Activated CD4-positive, alpha-beta T cell treated with anti-CD3 and anti-CD28 coated beads, Interleukin-2, amount 10 ng/mL, durations not matched to agents 24 days and 14 days (primary cell): ENCODE measurements at regions not wholly inside any gene's neighbourhood (a gene's known extent, or its start where the extent isn't known, plus 50 kb on each side); places are given as distances from the start of the nearest gene placed in this dataset.
A peak's percentile ranks its signal among the peaks of the same experiment; 100 is the strongest.
"Not testable (repeated sequence)": the region's sequence is repeated elsewhere in the genome, so short reads cannot be mapped to it uniquely, and the experiment has no call there.

ENCODE experiments used
- DNase-seq: peaks from one replicate; pipeline ENCODE4 v3.0.0; 2022
- H3K27ac Mint-ChIP-seq: one replicate; pipeline ENCODE4 v1.8.0; 2022; ENCODE audit warnings: mild to moderate bottlenecking, mixed read lengths
- H3K27me3 Mint-ChIP-seq: one replicate; pipeline ENCODE4 v1.8.0; 2022; ENCODE audit warnings: mixed read lengths
- H3K36me3 Mint-ChIP-seq: one replicate; pipeline ENCODE4 v1.8.0; 2022; ENCODE audit warnings: low read depth, mild to moderate bottlenecking, mixed read lengths
- H3K4me1 Mint-ChIP-seq: one replicate; pipeline ENCODE4 v1.8.0; 2021; ENCODE audit warnings: mixed read lengths
- H3K4me3 Mint-ChIP-seq: one replicate; pipeline ENCODE4 v1.8.0; 2022; ENCODE audit warnings: mild to moderate bottlenecking, moderate library complexity, mixed read lengths
- H3K9me3 Mint-ChIP-seq: one replicate; pipeline ENCODE4 v1.8.0; 2021; ENCODE audit warnings: mixed read lengths
- intact Hi-C: fragments of 100-400 bp; cut with micrococcal nuclease; formaldehyde crosslinking; loops from one replicate; pipeline ENCODE4 v1.15.1; 2023

DNA sequence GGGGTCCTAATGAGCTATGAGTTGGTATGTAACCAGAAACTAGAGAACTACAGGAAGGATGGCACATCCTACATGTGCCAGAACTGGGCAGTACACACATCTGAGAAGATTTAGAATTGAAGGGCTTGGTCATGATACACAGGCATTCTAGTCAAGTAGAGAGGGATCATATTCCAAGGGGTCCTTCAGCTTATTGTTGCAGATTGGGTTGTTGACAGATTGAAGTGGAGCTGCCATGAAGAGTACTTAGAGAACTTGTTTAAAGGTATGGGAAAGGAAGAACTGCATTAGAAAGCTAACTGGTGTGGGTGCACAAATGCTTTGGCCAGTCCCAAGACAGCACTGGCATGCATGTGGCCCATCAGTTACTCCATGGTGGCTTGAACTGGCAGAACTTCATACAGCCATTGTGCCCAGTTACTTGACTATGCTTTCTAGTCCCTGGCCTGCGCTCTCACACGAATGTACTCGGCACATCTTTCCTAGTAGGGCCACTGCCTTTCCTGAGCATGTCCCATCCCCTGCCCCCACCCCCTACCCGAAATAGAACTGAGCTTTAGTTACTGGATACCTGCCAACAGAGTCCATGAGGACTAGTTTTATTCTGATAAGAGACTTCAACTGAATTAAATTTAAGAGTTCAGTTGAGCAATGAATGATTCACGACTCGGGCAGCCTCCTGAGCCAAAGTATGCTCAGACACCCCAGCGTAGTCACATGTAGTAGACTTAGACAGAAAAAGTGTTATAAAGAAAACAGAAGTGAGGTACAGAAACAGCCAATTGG lies 64.0 kb downstream of the CCNG2 start:
- no peak overlapping the region for H3K27ac Mint-ChIP-seq
- H3K36me3 Mint-ChIP-seq = no peaks in the 10 kb centered on the region
- peaks cover 15% of the 10 kb centered on the region for H3K27me3 Mint-ChIP-seq
- intact Hi-C loops = no loop called here
- H3K9me3 Mint-ChIP-seq = no peaks in the 10 kb centered on the region
- H3K4me1 Mint-ChIP-seq = no peaks in the 10 kb centered on the region
- DNase-seq = no peak
- no peak overlapping the region for H3K4me3 Mint-ChIP-seq

GRCh38 chr4:77225022-77225421 lies 68.0 kb downstream of the CCNG2 start:
- Mint-ChIP-seq H3K4me3 (no peak overlapping the region), H3K36me3 (no peaks in the 10 kb centered on the region), H3K27ac (no peak overlapping the region), H3K4me1 (no peaks in the 10 kb centered on the region), H3K9me3 (peaks cover 7% of the 10 kb centered on the region), H3K27me3 (peaks cover 14% of the 10 kb centered on the region)
- intact Hi-C loops = no loop called here
- DNase-seq = no peak

- Mint-ChIP-seq H3K4me3 (no peak overlapping the region), H3K4me1 (no peaks in the 10 kb centered on the region), H3K27ac (no peak overlapping the region), H3K27me3 (peaks cover 11% of the 10 kb centered on the region), H3K9me3 (peaks cover 7% of the 10 kb centered on the region), H3K36me3 (no peaks in the 10 kb centered on the region)
- intact Hi-C loops = no loop called here
- no peak for DNase-seq
Observed at GRCh38 chr4:77226939-77227705, 70.1 kb downstream of the CCNG2 start.

GRCh38 chr4:77229433-77229832 lies 72.4 kb downstream of the CCNG2 start:
- Mint-ChIP-seq H3K27me3 (peaks cover 3% of the 10 kb centered on the region), H3K9me3 (peaks cover 7% of the 10 kb centered on the region), H3K4me3 (no peak overlapping the region), H3K4me1 (no peaks in the 10 kb centered on the region), H3K36me3 (no peaks in the 10 kb centered on the region), H3K27ac (no peak overlapping the region)
- DNase-seq = no peak
- intact Hi-C loops = no loop called here

DNA sequence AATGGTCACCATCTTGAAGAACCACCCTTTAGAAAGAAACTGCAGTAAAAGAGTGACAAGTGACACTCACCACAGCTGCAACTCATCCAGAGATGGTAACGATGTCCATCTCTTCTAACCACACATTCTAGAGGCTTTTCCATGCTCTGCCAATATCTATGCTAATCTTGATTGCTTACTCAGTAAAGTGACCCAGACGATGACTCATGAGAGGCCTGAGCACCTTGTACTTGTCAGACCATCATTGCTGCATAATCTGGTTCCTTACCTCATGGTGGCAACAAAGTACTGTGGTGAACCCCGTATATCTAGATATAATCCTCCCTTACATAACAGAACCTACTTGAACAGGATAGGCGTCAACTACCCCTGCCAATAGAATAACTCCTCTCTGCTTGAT lies 75.6 kb downstream of the CCNG2 start:
- peaks cover 5% of the 10 kb centered on the region for H3K27me3 Mint-ChIP-seq
- no peak overlapping the region for H3K4me3 Mint-ChIP-seq
- H3K27ac Mint-ChIP-seq = no peak overlapping the region
- intact Hi-C loops = no loop called here
- peaks cover 7% of the 10 kb centered on the region for H3K9me3 Mint-ChIP-seq
- no peaks in the 10 kb centered on the region for H3K36me3 Mint-ChIP-seq
- no peak for DNase-seq
- H3K4me1 Mint-ChIP-seq = peaks cover 3% of the 10 kb centered on the region

GRCh38 chr4:77235289-77235854 lies 78.4 kb downstream of the CCNG2 start:
- H3K9me3 Mint-ChIP-seq = no peaks in the 10 kb centered on the region
- DNase-seq = no peak
- intact Hi-C loops = no loop called here
- no peaks in the 10 kb centered on the region for H3K36me3 Mint-ChIP-seq
- peaks cover 12% of the 10 kb centered on the region for H3K27me3 Mint-ChIP-seq
- H3K27ac Mint-ChIP-seq = no peak overlapping the region
- H3K4me3 Mint-ChIP-seq = no peak overlapping the region
- peaks cover 3% of the 10 kb centered on the region for H3K4me1 Mint-ChIP-seq

DNA sequence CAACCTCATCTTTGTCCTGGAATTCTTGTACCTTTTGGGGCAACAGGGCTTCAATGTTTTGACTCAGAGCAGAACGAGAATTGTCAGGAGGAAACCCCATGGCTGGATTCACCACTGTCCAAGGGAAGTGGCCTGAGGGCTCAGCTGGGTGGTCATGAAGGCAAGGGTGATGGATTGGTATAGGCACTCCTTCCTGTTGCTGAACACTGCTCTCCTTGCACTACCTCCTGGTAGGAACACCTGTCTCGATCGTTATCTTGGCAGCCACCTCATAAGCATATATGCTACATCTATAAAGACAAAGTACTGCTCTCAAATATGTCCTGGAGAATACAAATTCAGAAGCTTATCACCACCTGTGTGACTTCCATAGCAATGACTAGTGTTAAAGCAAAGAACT lies 79.8 kb downstream of the CCNG2 start:
- no peaks in the 10 kb centered on the region for H3K9me3 Mint-ChIP-seq
- no peaks in the 10 kb centered on the region for H3K36me3 Mint-ChIP-seq
- DNase-seq = no peak
- no peak overlapping the region for H3K4me3 Mint-ChIP-seq
- H3K4me1 Mint-ChIP-seq = peaks cover 3% of the 10 kb centered on the region
- no peak overlapping the region for H3K27ac Mint-ChIP-seq
- peaks cover 15% of the 10 kb centered on the region for H3K27me3 Mint-ChIP-seq
- intact Hi-C loops = no loop called here

- Mint-ChIP-seq H3K27me3 (peaks cover 12% of the 10 kb centered on the region), H3K4me3 (no peak overlapping the region)
Observed at GRCh38 chr4:77240469-77241066, 83.6 kb downstream of the CCNG2 start.

DNA sequence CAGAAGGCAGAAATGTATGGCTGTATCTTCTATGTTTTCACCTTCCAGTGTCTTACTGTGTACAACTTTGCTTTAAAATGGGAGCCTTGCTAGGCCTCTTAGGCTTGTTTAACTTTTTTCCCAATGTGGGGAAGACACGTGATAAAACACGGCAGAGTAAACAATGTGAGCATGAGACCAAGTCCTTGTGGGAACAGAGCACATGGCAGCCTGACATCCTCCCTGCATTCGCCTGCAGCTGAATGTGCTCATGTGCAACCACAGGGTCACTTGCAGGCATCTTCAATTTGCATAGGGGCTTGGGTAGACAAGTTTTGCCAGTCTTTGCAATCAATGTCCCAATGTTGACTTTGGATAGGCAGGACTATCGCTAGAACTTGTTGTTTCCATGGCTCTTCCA lies 91.8 kb downstream of the CCNG2 start:
- H3K27me3 Mint-ChIP-seq = no peaks in the 10 kb centered on the region
- no peaks in the 10 kb centered on the region for H3K4me1 Mint-ChIP-seq
- DNase-seq = no peak
- no peaks in the 10 kb centered on the region for H3K9me3 Mint-ChIP-seq
- intact Hi-C loops = no loop called here
- H3K27ac Mint-ChIP-seq = no peak overlapping the region
- no peaks in the 10 kb centered on the region for H3K36me3 Mint-ChIP-seq
- no peak overlapping the region for H3K4me3 Mint-ChIP-seq

More at GRCh38 chr4:77240469-77241066, 83.6 kb downstream of the CCNG2 start:
- DNase-seq = peak; percentile 84
- Mint-ChIP-seq H3K4me1 (no peaks in the 10 kb centered on the region), H3K36me3 (no peaks in the 10 kb centered on the region), H3K27ac (no peak overlapping the region), H3K9me3 (no peaks in the 10 kb centered on the region)
- intact Hi-C loops = loop anchor here (1.0 to 2.0 kb wide), 2 partner anchors 70 to 118 kb away; no protein-coding TSS in a partner anchor

- no peaks in the 10 kb centered on the region for H3K36me3 Mint-ChIP-seq
- no peaks in the 10 kb centered on the region for H3K4me1 Mint-ChIP-seq
- H3K9me3 Mint-ChIP-seq = no peaks in the 10 kb centered on the region
- H3K27ac Mint-ChIP-seq = no peak overlapping the region
- DNase-seq = no peak
- H3K27me3 Mint-ChIP-seq = no peaks in the 10 kb centered on the region
- intact Hi-C loops = no loop called here
- H3K4me3 Mint-ChIP-seq = no peak overlapping the region
Observed at GRCh38 chr4:77251751-77252150, 94.7 kb downstream of the CCNG2 start.

DNA sequence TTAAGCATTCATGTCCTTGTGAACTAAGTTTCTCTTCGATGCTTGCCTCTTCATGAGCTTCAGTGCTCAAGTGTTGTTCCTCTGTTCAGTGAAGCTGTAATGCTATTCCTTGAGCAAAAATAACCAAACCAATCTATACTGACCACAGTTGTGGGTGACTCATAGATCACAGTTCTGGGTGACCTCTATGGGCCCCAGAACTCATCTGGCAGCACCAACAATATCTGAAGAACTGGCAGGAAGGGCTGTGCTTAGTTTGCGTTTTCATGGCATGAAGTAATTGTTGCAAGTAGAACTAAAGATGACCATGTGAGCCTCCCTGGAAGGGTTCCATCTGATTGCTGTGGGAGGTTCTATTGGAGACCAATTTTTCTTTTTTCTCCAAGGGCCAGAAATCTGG lies 106.2 kb downstream of the CCNG2 start:
- no peaks in the 10 kb centered on the region for H3K27me3 Mint-ChIP-seq

DNA sequence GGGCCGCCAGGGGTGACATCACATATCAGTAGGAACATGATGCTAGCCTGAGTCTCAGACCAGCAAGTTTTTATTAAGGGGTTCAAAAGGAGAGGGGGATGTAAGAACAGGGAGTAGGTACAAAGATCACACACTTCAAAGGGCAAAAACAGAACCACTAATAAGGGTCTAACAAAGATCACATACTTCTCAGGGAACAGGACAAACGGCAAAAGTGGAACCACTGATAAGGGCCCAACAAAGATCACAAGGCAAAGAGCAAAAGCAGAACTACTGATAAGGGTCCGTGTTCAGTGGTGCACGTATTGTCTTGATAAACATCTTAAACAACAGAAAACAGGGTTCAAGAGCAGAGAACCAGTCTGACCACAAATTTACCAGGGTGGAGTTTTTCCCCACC lies 107.0 kb downstream of the CCNG2 start:
- H3K4me3 Mint-ChIP-seq, DNase-seq, H3K4me1 Mint-ChIP-seq, H3K27me3 Mint-ChIP-seq, H3K9me3 Mint-ChIP-seq, H3K27ac Mint-ChIP-seq, intact Hi-C loops, H3K36me3 Mint-ChIP-seq: not testable (repeated sequence)

More for the DNA sequence above, 106.2 kb downstream of the CCNG2 start:
- H3K4me3 Mint-ChIP-seq = no peak overlapping the region
- DNase-seq = no peak
- H3K36me3 Mint-ChIP-seq = no peaks in the 10 kb centered on the region
- H3K27ac Mint-ChIP-seq = no peak overlapping the region
- intact Hi-C loops = no loop called here
- peaks cover 4% of the 10 kb centered on the region for H3K9me3 Mint-ChIP-seq
- H3K4me1 Mint-ChIP-seq = no peaks in the 10 kb centered on the region

DNA sequence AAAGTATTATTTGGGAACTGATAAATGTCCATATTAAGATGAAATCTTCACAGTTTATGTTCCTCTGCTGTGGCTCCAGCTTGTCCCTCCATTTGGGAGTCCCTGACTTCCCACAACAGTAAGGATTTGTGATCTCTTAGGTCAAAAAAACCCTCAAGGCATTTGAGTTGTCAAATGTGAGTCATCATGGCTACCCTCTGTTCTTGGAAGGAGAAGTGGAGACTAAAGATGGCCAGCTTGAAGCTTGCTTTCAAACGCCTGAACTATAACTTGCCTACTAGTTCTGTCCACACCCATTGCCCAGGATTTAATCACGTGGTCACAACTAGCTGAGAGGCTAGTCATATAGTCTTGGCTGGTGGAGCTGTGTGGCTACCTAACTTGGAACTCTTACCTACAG lies 107.8 kb downstream of the CCNG2 start:
- Mint-ChIP-seq H3K4me1 (no peaks in the 10 kb centered on the region), H3K27me3 (no peaks in the 10 kb centered on the region), H3K9me3 (peaks cover 4% of the 10 kb centered on the region), H3K36me3 (no peaks in the 10 kb centered on the region), H3K4me3 (no peak overlapping the region), H3K27ac (no peak overlapping the region)
- intact Hi-C loops = no loop called here
- no peak for DNase-seq

DNA sequence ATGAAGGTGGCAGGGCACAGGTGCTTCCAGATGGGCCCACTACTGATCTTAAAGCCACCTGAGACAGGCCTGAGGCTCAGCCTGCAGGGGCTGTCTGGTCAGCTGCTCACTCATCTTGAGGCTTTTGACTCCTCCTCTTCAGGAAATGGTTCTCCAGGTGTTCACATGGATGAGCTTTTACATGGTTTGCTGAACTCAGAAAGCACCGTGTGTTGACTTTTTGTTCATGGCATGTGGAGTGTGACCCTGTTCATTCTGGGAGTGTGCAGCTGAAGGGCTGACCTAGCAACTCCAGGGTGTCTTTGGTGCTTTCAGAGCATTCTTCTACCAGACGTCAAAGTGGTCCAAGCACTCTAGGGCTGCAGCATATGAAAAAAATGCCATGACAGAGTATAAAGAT lies 111.1 kb downstream of the CCNG2 start:
- H3K4me3 Mint-ChIP-seq = no peak overlapping the region
- peaks cover 2% of the 10 kb centered on the region for H3K9me3 Mint-ChIP-seq
- H3K4me1 Mint-ChIP-seq = no peaks in the 10 kb centered on the region
- no peak overlapping the region for H3K27ac Mint-ChIP-seq
- intact Hi-C loops = no loop called here
- no peak for DNase-seq
- H3K36me3 Mint-ChIP-seq = no peaks in the 10 kb centered on the region
- no peaks in the 10 kb centered on the region for H3K27me3 Mint-ChIP-seq
